ENCODE measurements at regions not wholly inside any gene's neighbourhood (a gene's known extent, or its start where the extent isn't known, plus 50 kb on each side); places are given as distances from the start of the nearest gene placed in this dataset.

DNA sequence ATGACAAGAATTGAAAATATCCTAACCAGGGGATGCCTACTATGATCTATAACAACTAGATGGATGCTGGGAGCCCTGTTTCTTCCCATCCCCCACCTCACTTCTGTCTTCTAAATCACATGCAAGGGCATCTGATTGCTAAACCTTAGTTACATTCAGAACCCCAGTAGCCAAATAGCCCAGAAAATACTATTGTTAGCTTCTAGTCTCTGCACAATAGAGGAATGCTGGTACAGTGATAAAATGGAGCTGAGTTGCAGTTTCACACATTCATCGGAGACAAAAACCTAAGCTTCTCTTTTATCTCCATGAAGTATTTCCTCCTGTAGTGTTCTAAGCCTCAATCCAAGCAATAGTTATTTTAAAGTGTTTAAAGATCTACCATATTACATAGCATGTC is 942.9 kb downstream of the RPS29 start:
- no peak overlapping the region for H2AFZ ChIP-seq (ENCODE audit: insufficient read depth, low read depth, low read length, poor library complexity, severe bottlenecking)
- Mint-ChIP-seq H3K27ac (no peak overlapping the region), H3K9me3 (ENCODE audit: insufficient read depth) (peaks cover 4% of the 10 kb centered on the region), H3K4me1 (no peaks in the 10 kb centered on the region), H3K4me3 (no peak overlapping the region), H3K27me3 (no peaks in the 10 kb centered on the region)
- H3K36me3 ChIP-seq (replicated peaks in 1 of 2; ENCODE audit: control extremely low read depth in 1 of 2, control insufficient read depth in 1 of 2, extremely low read depth in 1 of 2, insufficient read depth in 2 of 2, low read length in 1 of 2), result no peaks in the 10 kb centered on the region
- H3K27me3 ChIP-seq (replicated peaks in 1 of 4; ENCODE audit: control extremely low read depth in 1 of 4, control insufficient read depth in 3 of 4, insufficient read depth in 4 of 4, low read length in 3 of 4), result no peaks in the 10 kb centered on the region
- no peak overlapping the region for H3K4me2 ChIP-seq (replicated peaks; ENCODE audit: low read depth, low read length, poor library complexity, severe bottlenecking)
- H3K9me3 ChIP-seq (ENCODE audit: control extremely low read depth in 1 of 3, control insufficient read depth in 2 of 3, insufficient read depth in 1 of 3, low read length in 2 of 3), result no peaks in the 10 kb centered on the region
- no peaks in the 10 kb centered on the region for H3K4me1 ChIP-seq (ENCODE audit: control insufficient read depth in 2 of 2, insufficient read depth in 2 of 2, low read length in 2 of 2)
- H3K79me2 ChIP-seq (ENCODE audit: control insufficient read depth, insufficient read depth, low read length), result no peaks in the 10 kb centered on the region
- no peak overlapping the region for H3K4me3 ChIP-seq (ENCODE audit: control extremely low read depth in 1 of 5, extremely low read depth in 1 of 5, insufficient read depth in 1 of 5, low read depth in 2 of 5, low read length in 4 of 5)
- TF ChIP-seq, protein P1, sequence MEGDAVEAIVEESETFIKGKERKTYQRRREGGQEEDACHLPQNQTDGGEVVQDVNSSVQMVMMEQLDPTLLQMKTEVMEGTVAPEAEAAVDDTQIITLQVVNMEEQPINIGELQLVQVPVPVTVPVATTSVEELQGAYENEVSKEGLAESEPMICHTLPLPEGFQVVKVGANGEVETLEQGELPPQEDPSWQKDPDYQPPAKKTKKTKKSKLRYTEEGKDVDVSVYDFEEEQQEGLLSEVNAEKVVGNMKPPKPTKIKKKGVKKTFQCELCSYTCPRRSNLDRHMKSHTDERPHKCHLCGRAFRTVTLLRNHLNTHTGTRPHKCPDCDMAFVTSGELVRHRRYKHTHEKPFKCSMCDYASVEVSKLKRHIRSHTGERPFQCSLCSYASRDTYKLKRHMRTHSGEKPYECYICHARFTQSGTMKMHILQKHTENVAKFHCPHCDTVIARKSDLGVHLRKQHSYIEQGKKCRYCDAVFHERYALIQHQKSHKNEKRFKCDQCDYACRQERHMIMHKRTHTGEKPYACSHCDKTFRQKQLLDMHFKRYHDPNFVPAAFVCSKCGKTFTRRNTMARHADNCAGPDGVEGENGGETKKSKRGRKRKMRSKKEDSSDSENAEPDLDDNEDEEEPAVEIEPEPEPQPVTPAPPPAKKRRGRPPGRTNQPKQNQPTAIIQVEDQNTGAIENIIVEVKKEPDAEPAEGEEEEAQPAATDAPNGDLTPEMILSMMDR (IDR thresholded peaks at IDR 0.05), result no peak
- TF ChIP-seq EZH2 (IDR thresholded peaks at IDR 0.05; ENCODE audit: borderline replicate concordance, insufficient read depth, low read depth, low read length, poor library complexity, severe bottlenecking), result no peak
- ChIA-PET POLR2A (no interaction called here), CTCF (no interaction called here)
- DNase-seq (no peak), ATAC-seq (ENCODE audit: low read depth) (no peak)
- intact Hi-C loops (cut with micrococcal nuclease), result no loop called here
- no CpG with 5 or more reads among the region's 1 CpG for WGBS (ENCODE audit: insufficient coverage)
- H3K27ac ChIP-seq (ENCODE audit: low read length in 2 of 2), result no peak overlapping the region
- H4K20me1 ChIP-seq (ENCODE audit: control insufficient read depth, insufficient read depth, low read length, poor library complexity, severe bottlenecking), result no peaks in the 10 kb centered on the region
- no peak overlapping the region for H3K9ac ChIP-seq (ENCODE audit: low read length)

DNA sequence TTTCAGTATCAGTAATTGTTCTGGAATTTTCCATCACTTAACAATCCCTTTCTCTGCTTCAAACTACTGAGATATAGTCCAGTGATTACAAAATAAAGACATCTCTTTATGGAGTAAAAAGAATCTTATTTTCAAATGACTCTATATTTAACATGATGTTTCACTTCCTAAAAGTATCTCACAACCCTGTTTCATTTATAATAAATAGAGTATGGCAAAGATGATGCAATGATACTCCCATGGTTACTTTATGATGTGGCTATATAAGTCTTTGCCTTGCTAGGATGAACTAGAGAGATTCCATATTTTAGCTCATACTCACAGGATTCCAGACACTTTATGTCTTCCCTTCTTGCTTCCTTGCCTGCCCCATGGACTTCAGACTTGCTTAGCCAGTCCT is 953.5 kb upstream of the MDGA2 start:
- TF ChIP-seq EZH2 (IDR thresholded peaks at IDR 0.05; ENCODE audit: borderline replicate concordance, insufficient read depth, low read depth, low read length, poor library complexity, severe bottlenecking), result no peak
- TF ChIP-seq, protein P1 (IDR thresholded peaks at IDR 0.05), result no peak
- H3K79me2 ChIP-seq (ENCODE audit: control insufficient read depth, insufficient read depth, low read length), result no peaks in the 10 kb centered on the region
- peaks cover 2% of the 10 kb centered on the region for H3K9me3 Mint-ChIP-seq (ENCODE audit: insufficient read depth)
- H2AFZ ChIP-seq (ENCODE audit: insufficient read depth, low read depth, low read length, poor library complexity, severe bottlenecking), result no peak overlapping the region
- no peak for ATAC-seq (ENCODE audit: low read depth)
- H3K27me3 Mint-ChIP-seq, result no peaks in the 10 kb centered on the region
- ChIA-PET CTCF (no interaction called here), POLR2A (no interaction called here)
- H3K4me3 Mint-ChIP-seq, result no peak overlapping the region
- H3K4me3 ChIP-seq (ENCODE audit: control extremely low read depth in 1 of 5, extremely low read depth in 1 of 5, insufficient read depth in 1 of 5, low read depth in 2 of 5, low read length in 4 of 5), result no peak overlapping the region
- peaks cover 3% of the 10 kb centered on the region for H3K4me1 Mint-ChIP-seq
- H3K4me2 ChIP-seq (replicated peaks; ENCODE audit: low read depth, low read length, poor library complexity, severe bottlenecking), result no peak overlapping the region
- peaks cover 0 to 8% of the 10 kb centered on the region in 2 donors for H3K4me1 ChIP-seq (ENCODE audit: control insufficient read depth in 2 of 2, insufficient read depth in 2 of 2, low read length in 2 of 2)
- H3K27ac Mint-ChIP-seq, result no peak overlapping the region
- DNase-seq, result no peak
- H3K36me3 ChIP-seq (replicated peaks in 1 of 2; ENCODE audit: control extremely low read depth in 1 of 2, control insufficient read depth in 1 of 2, extremely low read depth in 1 of 2, insufficient read depth in 2 of 2, low read length in 1 of 2), result no peaks in the 10 kb centered on the region
- no peak overlapping the region for H3K27ac ChIP-seq (ENCODE audit: low read length in 2 of 2)
- H3K9me3 ChIP-seq (ENCODE audit: control extremely low read depth in 1 of 3, control insufficient read depth in 2 of 3, insufficient read depth in 1 of 3, low read length in 2 of 3), result no peaks in the 10 kb centered on the region
- intact Hi-C loops (cut with micrococcal nuclease), result no loop called here
- H3K9ac ChIP-seq (ENCODE audit: low read length), result no peak overlapping the region
- no peaks in the 10 kb centered on the region for H3K27me3 ChIP-seq (replicated peaks in 1 of 4; ENCODE audit: control extremely low read depth in 1 of 4, control insufficient read depth in 3 of 4, insufficient read depth in 4 of 4, low read length in 3 of 4)
- no peaks in the 10 kb centered on the region for H4K20me1 ChIP-seq (ENCODE audit: control insufficient read depth, insufficient read depth, low read length, poor library complexity, severe bottlenecking)
